Uterus (tissue), 2 donors: ENCODE measurements at regions not wholly inside any gene's neighbourhood (a gene's known extent, or its start where the extent isn't known, plus 50 kb on each side); places are given as distances from the start of the nearest gene placed in this dataset.
"Not testable (repeated sequence)": the region's sequence is repeated elsewhere in the genome, so short reads cannot be mapped to it uniquely, and the experiment has no call there.

ENCODE experiments used
- POLR2A ChIP-seq, 2 donors: fragments of 450-650 bp; IDR thresholded peaks; one replicate each; pipeline ENCODE4 v1.6.1; 2016; ENCODE audit warnings: antibody characterized with exemption in 2 of 2, mild to moderate bottlenecking in 1 of 2, moderate library complexity in 1 of 2
- TF ChIP-seq, protein P1 (sequence below), 4 experiments: fragments of 200-600 bp in 2 of 4; fragments of 450-650 bp in 2 of 4; sonication (generic) in 2 of 4; IDR thresholded peaks; one replicate each; pipeline ENCODE4 v1.5.1; 2016 to 2019; ENCODE audit warnings: antibody characterized with exemption in 4 of 4, mild to moderate bottlenecking in 2 of 4, moderate library complexity in 1 of 4

DNA sequence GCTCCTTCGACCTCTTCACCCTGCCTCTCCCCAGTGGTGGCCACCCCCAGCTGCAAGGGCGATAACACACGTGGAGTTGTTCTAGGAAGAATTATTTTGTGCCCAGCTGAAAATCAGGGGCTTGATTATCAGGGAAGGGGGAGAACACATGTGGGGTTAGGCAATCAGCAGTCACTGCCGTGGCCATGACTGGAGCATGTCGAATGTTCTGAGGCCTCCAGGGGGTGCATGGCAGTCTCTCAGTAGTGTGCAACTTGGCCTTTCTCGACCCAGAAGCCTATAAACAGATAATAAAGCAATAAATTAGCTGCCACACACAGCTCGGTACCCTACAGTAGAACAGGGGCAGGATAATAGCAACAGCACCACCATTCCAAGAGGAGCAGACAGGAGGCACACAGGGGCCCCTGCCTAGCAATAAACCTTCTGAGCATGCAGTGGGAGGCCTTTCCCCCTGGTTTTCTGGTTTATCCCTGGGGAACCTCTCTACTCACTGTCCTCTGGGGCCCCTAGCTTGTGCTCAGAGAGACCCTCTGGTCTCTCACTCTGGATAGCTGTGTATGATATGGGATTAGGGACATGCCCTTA lies 308.2 kb upstream of the PLGLB2 start:
- TF ChIP-seq POLR2A (IDR thresholded peaks at IDR 0.05) = not testable (repeated sequence)
- TF ChIP-seq, protein P1, sequence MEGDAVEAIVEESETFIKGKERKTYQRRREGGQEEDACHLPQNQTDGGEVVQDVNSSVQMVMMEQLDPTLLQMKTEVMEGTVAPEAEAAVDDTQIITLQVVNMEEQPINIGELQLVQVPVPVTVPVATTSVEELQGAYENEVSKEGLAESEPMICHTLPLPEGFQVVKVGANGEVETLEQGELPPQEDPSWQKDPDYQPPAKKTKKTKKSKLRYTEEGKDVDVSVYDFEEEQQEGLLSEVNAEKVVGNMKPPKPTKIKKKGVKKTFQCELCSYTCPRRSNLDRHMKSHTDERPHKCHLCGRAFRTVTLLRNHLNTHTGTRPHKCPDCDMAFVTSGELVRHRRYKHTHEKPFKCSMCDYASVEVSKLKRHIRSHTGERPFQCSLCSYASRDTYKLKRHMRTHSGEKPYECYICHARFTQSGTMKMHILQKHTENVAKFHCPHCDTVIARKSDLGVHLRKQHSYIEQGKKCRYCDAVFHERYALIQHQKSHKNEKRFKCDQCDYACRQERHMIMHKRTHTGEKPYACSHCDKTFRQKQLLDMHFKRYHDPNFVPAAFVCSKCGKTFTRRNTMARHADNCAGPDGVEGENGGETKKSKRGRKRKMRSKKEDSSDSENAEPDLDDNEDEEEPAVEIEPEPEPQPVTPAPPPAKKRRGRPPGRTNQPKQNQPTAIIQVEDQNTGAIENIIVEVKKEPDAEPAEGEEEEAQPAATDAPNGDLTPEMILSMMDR (IDR thresholded peaks at IDR 0.05) = not testable (repeated sequence)
